ENCODE measurements at regions not wholly inside any gene's neighbourhood (a gene's known extent, or its start where the extent isn't known, plus 50 kb on each side); places are given as distances from the start of the nearest gene placed in this dataset.

- FAIRE-seq, result no peak
These were observed 701.7 kb downstream of the RWDD3 start for GRCh38 chr1:95935719-95936118.

- FAIRE-seq, result no peak
These were observed 707.2 kb downstream of the RWDD3 start for GRCh38 chr1:95941121-95941798.

GRCh38 chr1:95948023-95948422, 714.0 kb downstream of the RWDD3 start:
- FAIRE-seq, result no peak

GRCh38 chr1:95951371-95952102, 717.5 kb downstream of the RWDD3 start:
- no peak for FAIRE-seq

GRCh38 chr1:95953015-95953414, 719.0 kb downstream of the RWDD3 start:
- no peak for FAIRE-seq

GRCh38 chr1:95954585-95954984, 720.6 kb downstream of the RWDD3 start:
- no peak for FAIRE-seq

- no peak for FAIRE-seq
These were observed 722.2 kb downstream of the RWDD3 start for GRCh38 chr1:95956215-95956614.

- no peak for FAIRE-seq
These were observed 723.7 kb downstream of the RWDD3 start for GRCh38 chr1:95957748-95958147.

- FAIRE-seq, result no peak
These were observed 732.9 kb downstream of the RWDD3 start for GRCh38 chr1:95966866-95967265.

- FAIRE-seq, result no peak
These were observed 740.6 kb downstream of the RWDD3 start for GRCh38 chr1:95974586-95974985.

GRCh38 chr1:95982711-95983110, 738.9 kb upstream of the PTBP2 start:
- FAIRE-seq, result no peak

GRCh38 chr1:95983831-95984230, 737.8 kb upstream of the PTBP2 start:
- no peak for FAIRE-seq

GRCh38 chr1:95984798-95985374, 736.7 kb upstream of the PTBP2 start:
- FAIRE-seq, result no peak

- no peak for FAIRE-seq
These were observed 731.6 kb upstream of the PTBP2 start for GRCh38 chr1:95990033-95990432.

GRCh38 chr1:95991787-95992520, 729.6 kb upstream of the PTBP2 start:
- no peak for FAIRE-seq

GRCh38 chr1:95994643-95995042, 726.9 kb upstream of the PTBP2 start:
- FAIRE-seq, result no peak

- FAIRE-seq, result no peak
These were observed 719.4 kb upstream of the PTBP2 start for GRCh38 chr1:96002201-96002600.

- peak; percentile 6 for FAIRE-seq
These were observed 718.3 kb upstream of the PTBP2 start for GRCh38 chr1:96002969-96003964.

GRCh38 chr1:96009831-96010434, 711.7 kb upstream of the PTBP2 start:
- no peak for FAIRE-seq

- no peak for FAIRE-seq
These were observed 710.0 kb upstream of the PTBP2 start for GRCh38 chr1:96011606-96012005.

- FAIRE-seq, result no peak
These were observed 705.4 kb upstream of the PTBP2 start for GRCh38 chr1:96016219-96016618.

- FAIRE-seq, result no peak
These were observed 701.2 kb upstream of the PTBP2 start for GRCh38 chr1:96020378-96020777.
